ENCODE measurements at regions not wholly inside any gene's neighbourhood (a gene's known extent, or its start where the extent isn't known, plus 50 kb on each side); places are given as distances from the start of the nearest gene placed in this dataset.

DNA sequence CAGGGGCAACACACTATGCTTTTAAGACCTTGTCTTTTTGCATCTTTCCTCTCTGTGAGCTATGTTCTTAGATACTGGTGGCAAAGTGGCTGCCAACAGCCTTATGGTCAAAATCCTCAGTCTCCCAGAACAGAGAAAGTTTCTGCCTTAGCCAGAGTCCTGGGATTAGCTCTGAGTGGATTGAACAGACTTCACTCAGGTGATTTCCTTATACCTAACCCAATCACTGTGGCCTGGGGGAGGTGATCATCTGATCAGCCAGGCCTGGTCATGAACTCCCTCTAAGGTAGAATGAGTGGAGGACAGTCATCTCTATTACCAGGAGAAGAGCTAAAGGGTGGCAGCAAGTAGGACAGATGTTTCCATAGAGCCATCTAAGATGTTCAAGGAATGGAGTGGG is 218.5 kb upstream of the E2F8 start:
- TF ChIP-seq, protein P1, sequence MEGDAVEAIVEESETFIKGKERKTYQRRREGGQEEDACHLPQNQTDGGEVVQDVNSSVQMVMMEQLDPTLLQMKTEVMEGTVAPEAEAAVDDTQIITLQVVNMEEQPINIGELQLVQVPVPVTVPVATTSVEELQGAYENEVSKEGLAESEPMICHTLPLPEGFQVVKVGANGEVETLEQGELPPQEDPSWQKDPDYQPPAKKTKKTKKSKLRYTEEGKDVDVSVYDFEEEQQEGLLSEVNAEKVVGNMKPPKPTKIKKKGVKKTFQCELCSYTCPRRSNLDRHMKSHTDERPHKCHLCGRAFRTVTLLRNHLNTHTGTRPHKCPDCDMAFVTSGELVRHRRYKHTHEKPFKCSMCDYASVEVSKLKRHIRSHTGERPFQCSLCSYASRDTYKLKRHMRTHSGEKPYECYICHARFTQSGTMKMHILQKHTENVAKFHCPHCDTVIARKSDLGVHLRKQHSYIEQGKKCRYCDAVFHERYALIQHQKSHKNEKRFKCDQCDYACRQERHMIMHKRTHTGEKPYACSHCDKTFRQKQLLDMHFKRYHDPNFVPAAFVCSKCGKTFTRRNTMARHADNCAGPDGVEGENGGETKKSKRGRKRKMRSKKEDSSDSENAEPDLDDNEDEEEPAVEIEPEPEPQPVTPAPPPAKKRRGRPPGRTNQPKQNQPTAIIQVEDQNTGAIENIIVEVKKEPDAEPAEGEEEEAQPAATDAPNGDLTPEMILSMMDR (conservative IDR thresholded peaks at IDR 0.05; ENCODE audit: low read depth, low read length): no peak
- no peak for TF ChIP-seq EZH2 (IDR thresholded peaks at IDR 0.05; ENCODE audit: borderline replicate concordance, low read depth, low read length, poor library complexity, severe bottlenecking)

All from A673 (cell line).